GM18909 (cell line): ENCODE measurements at regions not wholly inside any gene's neighbourhood (a gene's known extent, or its start where the extent isn't known, plus 50 kb on each side); places are given as distances from the start of the nearest gene placed in this dataset.

Source experiments
- ATAC-seq: cut with Tn5 transposase; IDR thresholded peaks from one replicate; pipeline ENCODE4 v1.9.1; 2021; ENCODE audit warnings: mild to moderate bottlenecking; ENCODE audit not compliant: unreplicated experiment, poor library complexity

- ATAC-seq = no peak
These were observed 351.8 kb upstream of the CDH11 start for GRCh38 chr16:65473699-65474098.

- no peak for ATAC-seq
These were observed 347.3 kb upstream of the CDH11 start for GRCh38 chr16:65469116-65469515.

- no peak for ATAC-seq
These were observed 346.3 kb upstream of the CDH11 start for GRCh38 chr16:65468133-65468532.

GRCh38 chr16:65463652-65464260 is 341.9 kb upstream of the CDH11 start:
- no peak for ATAC-seq

GRCh38 chr16:65457084-65457483 is 335.2 kb upstream of the CDH11 start:
- ATAC-seq = no peak

GRCh38 chr16:65455761-65456160 is 333.9 kb upstream of the CDH11 start:
- no peak for ATAC-seq

GRCh38 chr16:65453646-65454045 is 331.8 kb upstream of the CDH11 start:
- ATAC-seq = no peak

- ATAC-seq = no peak
These were observed 327.7 kb upstream of the CDH11 start for GRCh38 chr16:65449526-65449925.

GRCh38 chr16:65446427-65446826 is 324.6 kb upstream of the CDH11 start:
- no peak for ATAC-seq

GRCh38 chr16:65445313-65446260 is 323.7 kb upstream of the CDH11 start:
- ATAC-seq = no peak

GRCh38 chr16:65441501-65441900 is 319.6 kb upstream of the CDH11 start:
- ATAC-seq = no peak

GRCh38 chr16:65429504-65430181 is 307.8 kb upstream of the CDH11 start:
- ATAC-seq = no peak

GRCh38 chr16:65426484-65426883 is 304.6 kb upstream of the CDH11 start:
- ATAC-seq = no peak

- no peak for ATAC-seq
These were observed 301.1 kb upstream of the CDH11 start for GRCh38 chr16:65422934-65423333.

- no peak for ATAC-seq
These were observed 299.7 kb upstream of the CDH11 start for GRCh38 chr16:65421596-65421995.

- ATAC-seq = no peak
These were observed 296.6 kb upstream of the CDH11 start for GRCh38 chr16:65418435-65418834.

GRCh38 chr16:65415460-65415859 is 293.6 kb upstream of the CDH11 start:
- no peak for ATAC-seq

- no peak for ATAC-seq
These were observed 292.6 kb upstream of the CDH11 start for GRCh38 chr16:65414284-65414984.

GRCh38 chr16:65413861-65414260 is 292.0 kb upstream of the CDH11 start:
- no peak for ATAC-seq

- no peak for ATAC-seq
These were observed 288.9 kb upstream of the CDH11 start for GRCh38 chr16:65410801-65411200.

- ATAC-seq = no peak
These were observed 287.6 kb upstream of the CDH11 start for GRCh38 chr16:65409510-65409909.
